SKM-1 treated with dmso at 0.1 percent for 144 hours (cell line): ENCODE measurements at regions not wholly inside any gene's neighbourhood (a gene's known extent, or its start where the extent isn't known, plus 50 kb on each side); places are given as distances from the start of the nearest gene placed in this dataset.

Experiments
- DNase-seq: peaks from one replicate; lab custom pipeline; 2025; ENCODE audit not compliant: unreplicated experiment; lab: John Stamatoyannopoulos, UW

- DNase-seq = peak; percentile 35
Measured at GRCh38 chr14:85444635-85445034, 85.3 kb upstream of the FLRT2 start.

GRCh38 chr14:85445151-85445795, 84.7 kb upstream of the FLRT2 start:
- no peak for DNase-seq

DNA sequence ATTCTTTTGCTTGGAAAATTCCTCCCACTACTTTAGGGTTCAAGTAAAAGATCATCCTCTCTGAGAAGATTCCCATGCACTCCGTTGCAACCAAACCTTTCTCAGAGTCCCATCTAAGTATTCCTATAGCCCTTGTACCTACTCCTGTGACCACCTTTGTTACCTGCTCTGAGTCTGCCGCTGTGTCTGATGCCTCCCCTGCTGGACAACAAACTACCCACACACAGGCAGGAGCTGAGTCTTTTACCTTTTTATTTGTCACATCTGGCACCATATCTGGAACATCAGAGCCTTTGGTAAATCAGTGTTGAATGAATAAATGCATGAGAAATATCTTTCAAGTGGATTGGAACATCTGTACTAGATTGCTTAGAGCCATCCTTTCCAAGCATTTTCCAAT, 82.1 kb upstream of the FLRT2 start:
- no peak for DNase-seq

- no peak for DNase-seq
Measured at GRCh38 chr14:85451421-85451820, 78.5 kb upstream of the FLRT2 start.

- no peak for DNase-seq
Measured at GRCh38 chr14:85453401-85454225, 76.3 kb upstream of the FLRT2 start.

- DNase-seq = no peak
Measured at GRCh38 chr14:85454226-85454813, 75.6 kb upstream of the FLRT2 start.

GRCh38 chr14:85459361-85460000, 70.5 kb upstream of the FLRT2 start:
- no peak for DNase-seq

DNA sequence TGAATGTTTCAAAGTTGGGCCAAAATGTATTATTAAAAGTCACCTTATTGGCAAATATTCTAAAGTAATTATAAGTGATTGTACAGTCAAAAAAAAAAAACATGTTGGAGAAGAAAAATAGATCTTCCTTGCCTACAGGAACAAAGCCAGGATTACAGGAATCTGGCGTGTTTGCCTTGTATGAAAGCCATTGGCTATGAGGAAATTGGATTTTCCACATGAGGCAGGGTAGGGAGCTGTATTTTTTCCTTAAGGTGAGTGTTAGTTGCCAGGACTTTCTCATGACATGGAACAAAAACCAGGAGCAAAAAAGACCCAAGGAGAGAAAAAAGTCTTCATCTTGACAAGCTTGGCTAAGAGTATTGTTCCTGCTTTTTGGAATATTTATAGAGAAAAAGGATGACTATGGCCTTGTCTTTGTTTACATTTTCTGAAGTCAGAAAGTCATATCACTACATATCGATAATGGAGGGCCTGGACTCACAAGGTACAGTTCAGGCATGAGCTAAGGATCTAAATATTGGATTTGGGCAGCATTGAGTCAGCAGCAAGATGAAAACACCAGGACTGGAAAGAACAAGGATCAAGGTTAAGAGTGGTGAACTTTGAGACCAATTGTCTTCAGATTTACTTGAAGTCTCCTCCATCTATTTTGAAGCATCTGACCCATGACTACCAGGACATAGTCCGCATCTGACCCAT, 68.4 kb upstream of the FLRT2 start:
- DNase-seq = no peak

DNA sequence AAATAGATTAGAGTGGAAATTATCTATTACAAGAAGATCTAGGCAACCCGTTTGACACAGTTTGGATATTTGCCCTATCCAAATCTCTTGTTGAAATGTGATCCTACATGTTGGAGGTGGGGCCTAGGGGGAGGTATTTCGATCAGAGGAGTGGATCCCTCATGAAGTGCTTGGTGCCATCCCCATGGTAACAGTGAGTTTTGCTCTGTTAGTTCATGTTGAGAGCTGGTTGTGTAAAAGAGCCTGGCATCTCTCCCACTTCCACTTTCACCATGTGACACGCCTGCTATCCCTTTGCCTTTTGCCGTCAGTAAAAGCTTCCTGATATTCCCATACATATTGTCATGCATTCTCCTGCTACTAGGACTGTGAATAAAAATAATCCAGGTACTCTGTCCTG, 66.4 kb upstream of the FLRT2 start:
- no peak for DNase-seq

- no peak for DNase-seq
Measured at GRCh38 chr14:85464135-85464895, 65.6 kb upstream of the FLRT2 start.

GRCh38 chr14:85466678-85467077, 63.3 kb upstream of the FLRT2 start:
- DNase-seq = no peak

DNA sequence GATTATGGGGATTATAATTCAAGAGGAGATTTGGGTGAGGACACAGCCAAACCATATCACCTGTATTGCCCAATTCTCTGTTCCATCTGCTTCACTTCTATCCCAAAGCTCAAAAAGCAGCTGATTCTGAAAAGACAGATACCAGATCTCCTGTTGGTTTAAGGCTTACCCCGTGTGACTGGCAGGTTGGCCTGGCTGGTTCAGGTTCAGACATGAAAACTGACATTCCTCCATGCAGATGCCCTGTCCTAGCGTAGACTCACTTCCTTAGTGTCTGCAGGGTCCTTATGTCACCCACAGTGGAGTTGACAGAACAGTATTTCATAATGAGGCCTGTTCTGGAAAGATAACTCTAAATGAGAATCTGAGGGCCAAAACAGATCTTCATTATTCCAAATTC, 61.1 kb upstream of the FLRT2 start:
- no peak for DNase-seq

- no peak for DNase-seq
Measured at GRCh38 chr14:85471156-85471555, 58.8 kb upstream of the FLRT2 start.

- no peak for DNase-seq
Measured at GRCh38 chr14:85471744-85472143, 58.2 kb upstream of the FLRT2 start.

DNA sequence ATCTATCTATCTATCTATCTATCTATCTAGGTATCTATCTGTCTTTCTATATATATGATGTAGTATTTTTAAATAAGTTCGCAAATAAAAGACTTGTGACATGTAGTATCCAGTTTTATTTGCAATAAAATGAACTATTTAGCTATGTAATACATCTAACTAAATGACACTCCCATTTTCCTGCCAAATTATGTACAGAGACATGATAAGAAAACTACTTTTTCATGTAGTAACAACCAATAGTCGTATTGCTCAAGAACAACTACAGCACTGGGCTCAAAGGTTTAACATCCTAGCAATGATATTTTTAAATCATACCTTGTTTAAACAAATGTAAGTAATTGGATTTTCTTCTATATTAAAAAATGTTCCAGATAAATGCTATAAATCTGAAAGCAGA, 55.5 kb upstream of the FLRT2 start:
- DNase-seq = no peak

DNA sequence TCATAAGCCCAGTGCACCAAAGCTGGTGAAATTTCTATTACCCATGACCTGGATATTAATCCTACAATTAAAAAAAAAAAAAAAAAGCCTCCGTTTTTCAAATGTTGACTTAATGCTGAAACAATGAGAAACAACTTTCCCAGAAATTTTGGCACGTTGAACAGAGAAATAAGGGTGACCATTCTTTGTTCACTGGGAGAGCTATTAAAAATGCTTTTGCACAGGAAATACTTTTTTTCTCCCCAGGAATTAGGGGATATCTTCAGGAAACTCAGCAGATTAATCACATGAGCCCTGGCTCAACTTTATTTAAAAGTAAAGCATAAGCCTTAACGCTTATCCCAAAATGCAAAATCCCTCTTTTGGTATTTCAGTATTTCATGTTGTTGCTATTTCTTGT, 54.8 kb upstream of the FLRT2 start:
- DNase-seq = no peak

- DNase-seq = no peak
Measured at GRCh38 chr14:85479306-85479705, 50.6 kb upstream of the FLRT2 start.

DNA sequence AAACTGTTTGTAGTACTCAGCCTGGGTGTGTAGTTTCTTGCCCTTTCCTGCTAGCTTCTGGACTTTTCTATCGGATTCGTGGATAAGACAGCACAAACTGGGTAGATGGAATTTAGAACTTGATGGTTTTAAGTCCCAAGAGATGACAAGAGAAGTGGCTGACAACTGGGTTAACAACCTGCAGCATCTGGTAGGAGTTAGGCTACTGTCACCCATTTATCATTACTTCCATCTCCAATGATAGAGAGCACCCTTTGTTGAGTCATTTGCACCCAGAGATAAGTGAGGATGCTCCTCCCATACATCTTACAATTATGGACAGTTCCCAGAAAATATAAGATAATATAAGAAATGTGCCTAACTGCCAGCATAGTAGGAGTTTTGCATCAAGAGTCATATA, 50.2 kb upstream of the FLRT2 start:
- no peak for DNase-seq
